Adrenal gland (tissue), 9 donors: ENCODE measurements at regions not wholly inside any gene's neighbourhood (a gene's known extent, or its start where the extent isn't known, plus 50 kb on each side); places are given as distances from the start of the nearest gene placed in this dataset.

Experiments
- DNase-seq, 7 donors: peaks; one replicate each; pipeline ENCODE4 v3.0.0-alpha.2; 2019 to 2020
- H3K27ac ChIP-seq, 5 donors: fragments of 200-600 bp; sonication (generic) in 4 of 5; 1 replicate in 3 of 5; 2 replicates in 2 of 5; pipeline versions ENCODE4 v1.5.1 to v1.8.0; 2016 to 2020; ENCODE audit warnings: mild to moderate bottlenecking in 1 of 5
- H3K27me3 ChIP-seq: fragments of 200-600 bp; 2 replicates; pipeline ENCODE4 v1.8.0; 2021
- H3K36me3 ChIP-seq, 2 donors: fragments of 200-600 bp; replicated peaks in 1 of 2; 1 replicate in 1 of 2; 2 replicates in 1 of 2; pipeline versions ENCODE4 v1.5.1 to v1.8.0; 2018 to 2022
- H3K4me1 ChIP-seq, 2 donors: fragments of 200-600 bp; replicated peaks in 1 of 2; 1 replicate in 1 of 2; 2 replicates in 1 of 2; pipeline versions ENCODE4 v1.5.1 to v1.8.0; 2018 to 2021
- H3K4me3 ChIP-seq, 4 donors: fragments of 200-600 bp; sonication (generic) in 3 of 4; one replicate each; pipeline ENCODE4 v1.5.1; 2016 to 2018
- H3K9me3 ChIP-seq, 3 donors: fragments of 200-600 bp; sonication (generic) in 1 of 3; replicated peaks in 1 of 3; 1 replicate in 2 of 3; 2 replicates in 1 of 3; pipeline versions ENCODE4 v1.5.1 to v1.8.0; 2016 to 2021
- CTCF ChIP-seq, 6 experiments: fragments of 450-650 bp in 4 of 6; fragments of 200-600 bp in 2 of 6; sonication (generic) in 1 of 6; IDR thresholded peaks; 1 replicate in 5 of 6; 2 replicates in 1 of 6; pipeline versions ENCODE4 v1.5.1 to v1.8.0; 2016 to 2021; ENCODE audit warnings: antibody characterized with exemption in 6 of 6, mild to moderate bottlenecking in 2 of 6, moderate library complexity in 1 of 6
- POLR2A ChIP-seq, 2 donors: fragments of 450-650 bp; IDR thresholded peaks; one replicate each; pipeline ENCODE4 v1.6.1; 2017; ENCODE audit warnings: antibody characterized with exemption in 2 of 2, mild to moderate bottlenecking in 2 of 2, moderate library complexity in 1 of 2
- WGBS, 4 donors: extraction: QIAGEN DNeasy Blood & Tissue Kit in 2 of 4; methylation state at CpG; one replicate each; pipeline versions ENCODE4 v1.1.5 to v1.1.7; 2013 to 2017; 5-methylcytosine and 5-hydroxymethylcytosine counted together
- intact Hi-C, 2 donors: fragments of 100-400 bp; cut with DNase I; formaldehyde crosslinking; loops; one replicate each; pipeline versions ENCODE4 v1.14.1 to v1.15.0; 2022 to 2023
- donor health status: healthy with polysubstance abuse.
- donor health status: Bipolar disorder and iron deficiency.
- donor health status: DM: yes; HTN: yes; CAD: no.
- donor health status: DM: no; HTN: no; CAD: no.
- donor health status: DM: no; HTN: no; CAD: no.

GRCh38 chr20:9919271-9920014 lies 80.6 kb upstream of the PAK5 start:
- Histone ChIP-seq H3K4me3 (no peak overlapping the region), H3K27ac (no peak overlapping the region), H3K27me3 (no peaks in the 10 kb centered on the region), H3K4me1 (no peaks in the 10 kb centered on the region), H3K9me3 (no peaks in the 10 kb centered on the region), H3K36me3 (no peaks in the 10 kb centered on the region)
- TF ChIP-seq POLR2A (IDR thresholded peaks at IDR 0.05) (no peak), CTCF (IDR thresholded peaks at IDR 0.05) (no peak)
- 76 to 84% (median 79%) methylated on average over 5 of the region's 5 CpGs for WGBS, 4 donors
- intact Hi-C loops = loop anchor here (10.0 kb wide), 1 partner anchor 305 kb away; no protein-coding TSS in a partner anchor
- DNase-seq = no peak

DNA sequence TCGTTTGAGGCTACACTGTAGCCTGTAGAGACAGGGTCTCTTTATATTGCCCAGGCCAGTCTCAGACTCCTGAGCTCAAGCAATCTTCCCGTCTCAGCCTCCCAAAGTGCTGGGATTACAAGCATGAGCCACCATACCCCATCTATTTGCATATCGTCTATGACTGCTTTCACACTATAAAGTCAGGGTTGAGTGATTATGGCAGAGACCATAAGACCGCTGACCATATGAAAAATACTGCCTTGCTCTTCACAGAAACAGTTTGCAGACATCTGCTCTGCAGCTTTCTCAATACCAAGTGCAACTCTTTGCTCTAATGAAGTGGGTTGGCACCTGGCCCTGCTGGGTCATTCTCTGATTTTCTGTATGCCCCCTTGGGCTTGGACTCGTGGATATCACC lies 79.5 kb upstream of the PAK5 start:
- Histone ChIP-seq H3K4me3 (no peak overlapping the region), H3K9me3 (no peaks in the 10 kb centered on the region), H3K4me1 (no peaks in the 10 kb centered on the region), H3K27me3 (no peaks in the 10 kb centered on the region), H3K27ac (no peak overlapping the region), H3K36me3 (no peaks in the 10 kb centered on the region)
- no peak for DNase-seq
- intact Hi-C loops = loop anchor here (10.0 kb wide), 1 partner anchor 304 kb away; no protein-coding TSS in a partner anchor
- no peak for TF ChIP-seq POLR2A (IDR thresholded peaks at IDR 0.05)
- TF ChIP-seq CTCF (IDR thresholded peaks at IDR 0.05) = no peak
- WGBS, 4 donors = 83 to 92% (median 87%) methylated on average over 5 of the region's 5 CpGs

DNA sequence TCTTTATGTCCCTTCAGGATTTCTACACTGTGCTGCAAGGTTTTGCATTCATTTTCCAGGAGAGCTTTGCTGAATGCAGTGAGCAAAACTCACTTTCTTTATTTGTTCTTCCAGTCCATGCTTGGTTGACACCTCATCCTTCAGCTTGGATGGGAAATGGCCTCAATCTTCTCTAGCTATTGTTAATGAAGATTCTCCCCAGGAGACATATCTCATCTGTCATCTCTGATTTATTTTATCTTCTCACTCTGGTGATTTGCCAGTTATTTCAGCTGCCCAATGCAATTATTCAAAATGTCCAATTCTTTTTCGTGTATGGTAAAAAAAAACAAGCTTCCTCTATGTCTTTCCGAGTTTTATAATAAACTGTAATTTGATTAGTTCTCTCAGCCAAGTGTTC lies 77.9 kb upstream of the PAK5 start:
- no peak for DNase-seq
- Histone ChIP-seq H3K4me1 (no peaks in the 10 kb centered on the region), H3K27me3 (peaks cover 9% of the 10 kb centered on the region), H3K27ac (no peak overlapping the region), H3K9me3 (no peaks in the 10 kb centered on the region), H3K4me3 (no peak overlapping the region), H3K36me3 (no peaks in the 10 kb centered on the region)
- intact Hi-C loops = loop anchor here (10.0 kb wide), 1 partner anchor 302 kb away; no protein-coding TSS in a partner anchor
- no peak for TF ChIP-seq POLR2A (IDR thresholded peaks at IDR 0.05)
- TF ChIP-seq CTCF (IDR thresholded peaks at IDR 0.05) = no peak
- WGBS, 4 donors = 7 to 25% (median 11%) methylated on average over 2 of the region's 2 CpGs

DNA sequence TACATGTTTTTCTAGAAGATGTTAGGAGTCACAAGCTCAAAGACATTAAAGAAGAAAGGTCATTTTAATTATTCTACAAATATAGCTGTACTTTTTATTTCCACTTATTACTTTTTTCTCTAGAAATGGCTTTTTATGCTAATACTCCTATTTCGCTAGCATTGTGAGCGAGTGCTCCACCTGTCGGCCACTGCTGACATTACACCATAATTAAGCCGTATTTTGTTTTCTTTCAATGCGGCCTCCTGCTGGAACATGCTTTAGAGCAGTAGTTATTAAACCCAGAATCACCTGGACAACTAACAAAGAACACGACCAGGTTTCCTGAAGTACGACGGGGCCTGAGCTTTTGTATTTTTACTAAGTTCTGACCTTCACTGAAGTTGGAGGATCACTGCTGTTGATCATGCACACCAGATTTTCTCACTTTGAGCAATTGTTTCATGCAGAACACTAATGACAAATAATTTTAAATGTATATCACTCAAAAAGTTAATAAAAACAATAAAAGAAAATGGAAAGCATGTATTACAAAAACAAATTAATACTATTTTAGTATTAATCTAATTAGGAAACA lies 74.1 kb upstream of the PAK5 start:
- H3K36me3 ChIP-seq = no peaks in the 10 kb centered on the region
- peaks cover 10% of the 10 kb centered on the region for H3K27me3 ChIP-seq
- WGBS, 4 donors = 2 to 5% (median 4%) methylated on average over 8 of the region's 8 CpGs
- no peaks in the 10 kb centered on the region for H3K4me1 ChIP-seq
- H3K27ac ChIP-seq = no peak overlapping the region
- H3K9me3 ChIP-seq = no peaks in the 10 kb centered on the region
- intact Hi-C loops = loop anchor here (10.0 kb wide), 1 partner anchor 298 kb away; no protein-coding TSS in a partner anchor
- peak; percentile 26 to 78 (median 61) for DNase-seq
- H3K4me3 ChIP-seq = no peak overlapping the region
- TF ChIP-seq CTCF (IDR thresholded peaks at IDR 0.05) (peak; percentile 70 to 84 (median 76)), POLR2A (IDR thresholded peaks at IDR 0.05) (no peak)
